ENCODE measurements at regions not wholly inside any gene's neighbourhood (a gene's known extent, or its start where the extent isn't known, plus 50 kb on each side); places are given as distances from the start of the nearest gene placed in this dataset.

DNA sequence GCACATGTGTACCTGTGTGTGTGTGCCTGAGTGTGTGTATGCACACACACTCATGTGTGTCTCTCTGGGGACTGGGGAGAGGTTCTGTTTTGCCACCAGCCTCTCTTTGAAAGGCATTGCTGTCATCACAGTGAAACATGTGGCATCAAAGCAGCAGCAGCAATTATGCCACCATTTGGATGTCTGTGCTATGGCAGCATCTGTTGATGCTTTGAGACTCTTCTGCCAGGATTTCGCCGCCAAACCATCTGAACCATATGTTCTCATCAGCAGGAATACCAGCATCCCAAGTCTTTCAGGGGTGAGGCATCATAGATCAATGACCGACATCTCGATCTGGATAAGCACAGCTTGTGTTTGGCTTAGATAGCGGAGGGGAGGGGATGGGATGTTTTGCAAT lies 168.6 kb downstream of the FAT3 start:
- POLR2A ChIA-PET = no interaction called here
- CTCF ChIA-PET = interaction anchor here (1.0 kb wide), 1 partner anchor 9 kb away, joined by 3 read pairs; no protein-coding TSS in a partner anchor
- TF ChIP-seq CTCF (IDR thresholded peaks at IDR 0.05; ENCODE audit: insufficient read depth, low read length, missing control alignments) = no peak
- no peak for DNase-seq (ENCODE audit: low read depth, low spot score)
- no peak overlapping the region for H3K4me3 ChIP-seq (ENCODE audit: low read depth, low read length)

- no peak for TF ChIP-seq CTCF (IDR thresholded peaks at IDR 0.05; ENCODE audit: insufficient read depth, low read length, missing control alignments)
- no peak overlapping the region for H3K4me3 ChIP-seq (ENCODE audit: low read depth, low read length)
- ChIA-PET POLR2A (no interaction called here), CTCF (interaction anchor here (1.4 to 1.6 kb wide), 2 partner anchors 9 to 187 kb away, joined by 3 to 5 read pairs; no protein-coding TSS in a partner anchor)
- no peak for DNase-seq (ENCODE audit: low read depth, low spot score)
Measured at GRCh38 chr11:92396133-92396532, 171.5 kb downstream of the FAT3 start.

- CTCF ChIA-PET = interaction anchor here (0.8 to 1.6 kb wide), 4 partner anchors 9 to 488 kb away, joined by 3 to 4 read pairs (median 3); no protein-coding TSS in a partner anchor
- no peak overlapping the region for H3K4me3 ChIP-seq (ENCODE audit: low read depth, low read length)
- POLR2A ChIA-PET = no interaction called here
- TF ChIP-seq CTCF (IDR thresholded peaks at IDR 0.05; ENCODE audit: insufficient read depth, low read length, missing control alignments) = peak; percentile 4
- DNase-seq (ENCODE audit: low read depth, low spot score) = no peak
Measured at GRCh38 chr11:92397221-92397755, 172.7 kb downstream of the FAT3 start.

- CTCF ChIA-PET = interaction anchor here (0.6 to 1.0 kb wide), 2 partner anchors 12 to 15 kb away, joined by 3 to 5 read pairs; no protein-coding TSS in a partner anchor
- no peak overlapping the region for H3K4me3 ChIP-seq (ENCODE audit: low read depth, low read length)
- POLR2A ChIA-PET = no interaction called here
- no peak for DNase-seq (ENCODE audit: low read depth, low spot score)
- TF ChIP-seq CTCF (IDR thresholded peaks at IDR 0.05; ENCODE audit: insufficient read depth, low read length, missing control alignments) = no peak
Measured at GRCh38 chr11:92399705-92400104, 175.1 kb downstream of the FAT3 start.

DNA sequence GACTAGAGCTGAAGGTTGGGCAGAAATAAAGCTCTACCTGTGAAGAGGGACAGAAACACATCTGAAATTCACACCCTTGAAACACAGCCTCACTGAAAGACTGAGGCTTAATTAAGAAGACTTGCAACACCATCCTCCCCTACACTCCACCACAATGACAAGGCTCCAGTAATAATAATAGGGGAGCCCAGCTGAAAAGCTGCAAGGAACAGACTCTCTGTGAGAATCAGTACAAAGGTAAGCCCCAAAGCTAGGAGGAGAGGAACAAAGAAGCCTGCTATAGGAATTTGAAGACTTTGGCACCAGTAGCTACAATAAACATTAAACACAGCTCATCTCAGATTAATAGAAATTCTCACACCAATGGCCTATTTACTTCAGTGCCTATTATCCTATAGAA lies 176.9 kb downstream of the FAT3 start:
- ChIA-PET CTCF (interaction anchor here (1.0 to 1.3 kb wide), 2 partner anchors 9 to 17 kb away, joined by 3 read pairs; no protein-coding TSS in a partner anchor), POLR2A (no interaction called here)
- no peak overlapping the region for H3K4me3 ChIP-seq (ENCODE audit: low read depth, low read length)
- TF ChIP-seq CTCF (IDR thresholded peaks at IDR 0.05; ENCODE audit: insufficient read depth, low read length, missing control alignments) = no peak
- no peak for DNase-seq (ENCODE audit: low read depth, low spot score)

GRCh38 chr11:92406472-92406871 lies 181.9 kb downstream of the FAT3 start:
- TF ChIP-seq CTCF (IDR thresholded peaks at IDR 0.05; ENCODE audit: insufficient read depth, low read length, missing control alignments) = no peak
- POLR2A ChIA-PET = no interaction called here
- CTCF ChIA-PET = no interaction called here
- no peak overlapping the region for H3K4me3 ChIP-seq (ENCODE audit: low read depth, low read length)
- DNase-seq (ENCODE audit: low read depth, low spot score) = no peak

All from AG04449 (cell line).